Cardiac fibroblast (primary cell): ENCODE measurements at regions not wholly inside any gene's neighbourhood (a gene's known extent, or its start where the extent isn't known, plus 50 kb on each side); places are given as distances from the start of the nearest gene placed in this dataset.

Source experiments
- DNase-seq, 2 donors: peaks; one replicate each; pipeline versions ENCODE4 v3.0.0 to v3.0.0-alpha.2; 2010; ENCODE audit warnings: low read depth in 2 of 2
- H3K4me3 ChIP-seq, 2 donors: replicated peaks in 1 of 2; 1 replicate in 1 of 2; 2 replicates in 1 of 2; pipeline ENCODE4 v1.5.1; 2011; ENCODE audit warnings: low read depth in 2 of 2, low read length in 2 of 2, mild to moderate bottlenecking in 2 of 2, moderate library complexity in 1 of 2
- TF ChIP-seq, protein P1 (sequence below): IDR thresholded peaks from one replicate; pipeline ENCODE4 v1.5.1; 2011; ENCODE audit warnings: low read depth, mild to moderate bottlenecking, low read length, inconsistent platforms

DNA sequence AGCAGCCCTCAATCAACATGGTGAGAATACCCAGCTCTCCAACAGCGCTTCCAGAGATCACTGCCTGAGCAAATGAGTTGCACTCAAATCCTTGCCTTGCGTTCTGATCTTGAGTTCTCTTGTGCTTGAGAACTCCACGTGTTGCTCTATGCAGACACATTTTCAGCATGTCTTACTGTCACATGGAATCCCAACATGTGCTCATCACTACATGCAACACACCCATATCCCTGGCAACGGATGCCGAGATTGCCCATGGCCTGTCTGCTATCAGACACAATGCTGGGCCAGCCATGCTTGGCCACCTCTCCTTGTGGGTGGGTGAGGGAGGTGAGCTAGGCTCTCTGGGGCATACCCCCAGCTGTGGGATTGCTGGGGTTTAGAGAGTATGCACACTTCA lies 91.9 kb upstream of the LDAH start:
- TF ChIP-seq, protein P1, sequence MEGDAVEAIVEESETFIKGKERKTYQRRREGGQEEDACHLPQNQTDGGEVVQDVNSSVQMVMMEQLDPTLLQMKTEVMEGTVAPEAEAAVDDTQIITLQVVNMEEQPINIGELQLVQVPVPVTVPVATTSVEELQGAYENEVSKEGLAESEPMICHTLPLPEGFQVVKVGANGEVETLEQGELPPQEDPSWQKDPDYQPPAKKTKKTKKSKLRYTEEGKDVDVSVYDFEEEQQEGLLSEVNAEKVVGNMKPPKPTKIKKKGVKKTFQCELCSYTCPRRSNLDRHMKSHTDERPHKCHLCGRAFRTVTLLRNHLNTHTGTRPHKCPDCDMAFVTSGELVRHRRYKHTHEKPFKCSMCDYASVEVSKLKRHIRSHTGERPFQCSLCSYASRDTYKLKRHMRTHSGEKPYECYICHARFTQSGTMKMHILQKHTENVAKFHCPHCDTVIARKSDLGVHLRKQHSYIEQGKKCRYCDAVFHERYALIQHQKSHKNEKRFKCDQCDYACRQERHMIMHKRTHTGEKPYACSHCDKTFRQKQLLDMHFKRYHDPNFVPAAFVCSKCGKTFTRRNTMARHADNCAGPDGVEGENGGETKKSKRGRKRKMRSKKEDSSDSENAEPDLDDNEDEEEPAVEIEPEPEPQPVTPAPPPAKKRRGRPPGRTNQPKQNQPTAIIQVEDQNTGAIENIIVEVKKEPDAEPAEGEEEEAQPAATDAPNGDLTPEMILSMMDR: no peak
- H3K4me3 ChIP-seq: no peak overlapping the region
- no peak for DNase-seq

DNA sequence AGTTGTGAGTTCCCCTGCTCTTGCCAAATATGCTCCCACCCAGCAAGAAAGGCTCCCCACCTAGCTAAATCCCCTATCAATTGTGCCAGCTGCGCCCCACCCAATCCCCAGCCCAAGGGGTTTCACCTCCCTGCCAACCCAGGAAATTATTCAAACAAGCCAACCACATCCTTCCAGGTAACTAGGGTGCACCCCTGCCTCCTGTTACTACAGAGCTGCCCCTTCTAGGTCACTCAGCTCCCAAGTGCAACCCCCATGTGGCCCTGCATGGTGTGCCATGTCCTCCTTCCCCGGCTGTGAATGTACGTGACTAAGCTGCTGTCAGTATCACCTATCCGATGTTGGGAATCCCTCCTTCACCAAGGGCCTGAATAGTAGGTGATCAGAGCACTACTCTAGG lies 91.2 kb upstream of the LDAH start:
- TF ChIP-seq, protein P1: no peak
- H3K4me3 ChIP-seq: no peak overlapping the region
- no peak for DNase-seq

DNA sequence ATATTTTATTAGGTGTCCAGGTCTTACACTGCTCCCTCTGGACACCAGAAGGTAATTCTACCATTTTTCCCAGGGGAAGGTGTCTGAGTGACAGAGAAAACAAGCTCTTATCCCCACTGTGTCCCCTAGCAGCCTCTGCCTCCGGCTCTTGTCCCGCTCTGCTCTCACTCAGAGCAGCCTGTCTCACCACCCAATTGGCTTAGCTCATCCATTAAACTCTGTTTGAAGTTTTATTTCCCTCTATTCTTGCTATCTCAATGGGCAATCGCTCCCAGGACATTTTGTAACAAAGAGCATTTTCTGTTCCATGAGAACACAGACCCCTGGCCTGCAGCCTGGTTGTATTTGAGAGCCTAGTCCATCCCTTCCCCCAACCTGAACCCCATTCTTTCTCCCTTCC lies 90.6 kb upstream of the LDAH start:
- no peak overlapping the region for H3K4me3 ChIP-seq
- TF ChIP-seq, protein P1: no peak
- DNase-seq: no peak

DNA sequence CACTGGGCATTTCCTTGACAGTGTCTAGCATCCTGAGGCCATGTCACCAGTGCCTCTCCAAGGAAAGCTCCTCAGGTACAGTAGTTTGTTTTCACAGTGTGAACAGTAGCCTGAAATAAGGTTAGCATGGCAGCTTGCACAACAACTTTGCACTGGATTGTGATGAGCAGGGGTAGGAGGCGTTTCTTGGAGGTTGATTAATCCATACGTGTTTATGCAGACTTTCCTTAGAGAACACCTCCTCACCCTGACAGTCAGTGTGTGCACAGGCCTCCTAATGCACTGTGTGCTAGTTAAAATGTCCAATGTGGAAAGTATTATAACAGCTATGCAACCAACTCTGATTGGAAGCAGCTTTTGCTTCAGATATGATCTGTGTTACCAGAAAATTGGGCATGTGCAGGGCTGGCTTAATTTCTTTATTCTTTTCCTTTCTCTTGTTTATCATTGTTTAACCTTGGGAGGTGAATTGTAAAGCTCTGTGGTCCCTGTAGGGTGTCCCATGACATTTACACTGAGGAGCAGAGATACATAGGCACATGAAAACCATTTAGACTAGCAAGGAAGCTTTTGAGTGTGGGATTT lies 77.2 kb upstream of the LDAH start:
- DNase-seq: no peak
- H3K4me3 ChIP-seq: no peak overlapping the region
- TF ChIP-seq, protein P1: no peak

DNA sequence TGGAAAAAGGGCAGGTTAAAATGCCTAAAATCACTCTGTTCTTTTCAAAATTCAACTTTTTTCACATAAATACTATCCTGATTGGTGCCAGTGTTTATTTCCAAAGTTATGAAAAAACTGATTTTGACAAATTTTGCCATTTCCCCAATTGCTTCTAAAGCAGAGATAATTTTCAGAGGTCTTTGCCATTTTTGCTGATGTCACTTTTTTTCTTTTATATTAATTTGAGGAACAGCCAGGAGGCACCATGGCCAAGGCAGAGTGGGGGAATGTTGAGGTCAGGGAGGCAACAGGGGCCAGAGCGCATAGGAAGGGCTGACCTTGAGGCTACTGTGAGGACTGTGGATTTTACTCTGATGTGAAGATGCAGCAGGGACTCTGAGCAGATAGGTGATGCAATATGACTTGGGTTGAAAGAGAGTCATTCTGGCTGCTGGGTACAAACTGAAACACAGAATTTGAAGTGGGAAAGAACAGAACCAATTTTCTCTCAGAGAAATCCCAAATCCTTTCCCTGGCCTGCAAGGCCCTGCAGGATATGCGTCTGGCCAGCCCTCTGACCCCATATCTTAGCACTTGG lies 75.1 kb upstream of the LDAH start:
- TF ChIP-seq, protein P1: no peak
- H3K4me3 ChIP-seq: no peak overlapping the region

DNA sequence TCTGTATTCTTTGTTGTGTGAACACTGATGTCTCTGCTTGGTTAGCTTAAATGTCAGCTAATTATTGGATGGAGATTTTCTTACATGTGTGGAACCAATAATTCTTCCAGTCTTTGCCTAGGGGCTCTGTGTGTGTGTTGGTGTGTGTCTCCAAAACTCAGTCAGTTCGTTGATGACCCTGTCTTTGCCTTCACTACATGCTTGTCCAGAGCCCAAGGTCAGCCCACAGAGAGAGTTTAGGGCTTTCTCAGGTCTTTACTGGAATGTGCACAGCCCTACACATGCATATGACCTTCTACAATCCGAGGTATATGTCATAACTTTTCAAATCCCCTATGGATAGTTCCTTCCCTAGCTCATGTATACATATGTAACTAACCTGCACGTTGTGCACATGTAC lies 74.1 kb upstream of the LDAH start:
- no peak overlapping the region for H3K4me3 ChIP-seq
- DNase-seq: no peak
- TF ChIP-seq, protein P1: no peak

More for the DNA sequence above, 75.1 kb upstream of the LDAH start:
- no peak for DNase-seq

DNA sequence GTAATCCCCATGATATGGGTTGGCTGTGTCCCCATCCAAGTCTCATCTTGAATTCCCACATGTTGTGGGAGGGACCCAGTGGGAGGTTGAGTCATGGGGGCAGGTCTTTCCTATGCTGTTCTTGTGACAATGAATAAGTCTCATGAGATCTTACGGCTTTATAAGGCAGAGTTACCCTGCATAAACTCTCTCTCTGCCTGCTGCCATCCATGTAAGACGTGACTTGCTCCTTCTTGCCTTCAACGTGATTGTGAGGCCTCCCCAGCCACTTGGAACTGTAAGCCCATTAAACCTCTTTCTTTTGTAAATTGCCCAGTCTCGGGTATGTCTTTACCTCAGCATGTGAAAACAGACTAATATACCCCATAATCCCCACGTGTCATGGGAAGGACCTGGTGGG lies 61.9 kb upstream of the LDAH start:
- H3K4me3 ChIP-seq: no peak overlapping the region
- DNase-seq: no peak
- TF ChIP-seq, protein P1: no peak
